Activated T-helper 1 cell treated with anti-CD3 and anti-CD28 coated beads, Interleukin-12 subunit alpha, Interleukin-12 subunit beta, Interleukin-2, Interleukin-4 antibody, amounts not matched to agents 30 ng/mL and 10 ng/mL and 1 ng/mL, durations not matched to agents 14 hours and 24 hours and 36 hours (primary cell): ENCODE measurements at regions not wholly inside any gene's neighbourhood (a gene's known extent, or its start where the extent isn't known, plus 50 kb on each side); places are given as distances from the start of the nearest gene placed in this dataset.

Experiments
- DNase-seq: peaks from one replicate; pipeline ENCODE4 v3.0.0; 2021; ENCODE audit warnings: low spot score
- H3K27ac Mint-ChIP-seq: one replicate; pipeline ENCODE4 v1.8.0; 2021; ENCODE audit warnings: mild to moderate bottlenecking, mixed read lengths
- H3K27me3 Mint-ChIP-seq: one replicate; pipeline ENCODE4 v1.8.0; 2022; ENCODE audit warnings: mild to moderate bottlenecking, moderate library complexity, mixed read lengths; ENCODE audit not compliant: insufficient read depth
- H3K36me3 Mint-ChIP-seq: one replicate; pipeline ENCODE4 v1.8.0; 2021; ENCODE audit warnings: low read depth, mixed read lengths
- H3K4me1 Mint-ChIP-seq: one replicate; pipeline ENCODE4 v1.8.0; 2021; ENCODE audit warnings: low read depth, mixed read lengths
- H3K4me3 Mint-ChIP-seq: one replicate; pipeline ENCODE4 v1.8.0; 2021; ENCODE audit warnings: mild to moderate bottlenecking, moderate library complexity, mixed read lengths
- H3K9me3 Mint-ChIP-seq: one replicate; pipeline ENCODE4 v1.8.0; 2021; ENCODE audit warnings: mixed read lengths
- intact Hi-C: fragments of 100-400 bp; cut with micrococcal nuclease; formaldehyde crosslinking; loops from one replicate; pipeline ENCODE4 v1.15.1; 2024

- Mint-ChIP-seq H3K36me3 (no peaks in the 10 kb centered on the region), H3K27ac (no peak overlapping the region), H3K9me3 (no peaks in the 10 kb centered on the region), H3K4me1 (no peaks in the 10 kb centered on the region), H3K27me3 (peaks cover 4% of the 10 kb centered on the region), H3K4me3 (no peak overlapping the region)
- no peak for DNase-seq
- intact Hi-C loops, result no loop called here
Measured at GRCh38 chr4:71287305-71287704, 51.5 kb upstream of the SLC4A4 start.

GRCh38 chr4:71288875-71289274 lies 49.9 kb upstream of the SLC4A4 start:
- no peaks in the 10 kb centered on the region for H3K4me1 Mint-ChIP-seq
- intact Hi-C loops, result no loop called here

More at GRCh38 chr4:71288875-71289274, 49.9 kb upstream of the SLC4A4 start:
- Mint-ChIP-seq H3K4me3 (no peak overlapping the region), H3K27me3 (peaks cover 2% of the 10 kb centered on the region), H3K36me3 (no peaks in the 10 kb centered on the region), H3K27ac (no peak overlapping the region), H3K9me3 (no peaks in the 10 kb centered on the region)
- DNase-seq, result no peak
